ENCODE measurements at regions not wholly inside any gene's neighbourhood (a gene's known extent, or its start where the extent isn't known, plus 50 kb on each side); places are given as distances from the start of the nearest gene placed in this dataset.

- ChIA-PET CTCF (no interaction called here), POLR2A (interaction anchor here (0.6 kb wide), 1 partner anchor 91 kb away, joined by 4 read pairs; no protein-coding TSS in a partner anchor)
- no peak for DNase-seq
- Histone ChIP-seq H3K4me1 (ENCODE audit: control extremely low read depth in 1 of 4, control insufficient read depth in 4 of 4, insufficient read depth in 4 of 4, low read length in 3 of 4) (peaks cover 0 to 16% (median 1%) of the 10 kb centered on the region in 4 experiments), H3K27me3 (replicated peaks in 2 of 5; ENCODE audit: control insufficient read depth in 4 of 5, insufficient read depth in 5 of 5, low read length in 4 of 5) (no peaks in the 10 kb centered on the region), H3K4me3 (ENCODE audit: control insufficient read depth in 1 of 7, extremely low read depth in 1 of 7, insufficient read depth in 4 of 7, low read depth in 2 of 7, low read length in 6 of 7) (no peak overlapping the region), H3K36me3 (ENCODE audit: control insufficient read depth in 4 of 4, insufficient read depth in 4 of 4, low read length in 3 of 4) (no peaks in the 10 kb centered on the region), H3K9me3 (ENCODE audit: control extremely low read depth in 1 of 5, control insufficient read depth in 4 of 5, insufficient read depth in 2 of 5, low read depth in 1 of 5, low read length in 4 of 5) (no peaks in the 10 kb centered on the region), H3K27ac (ENCODE audit: insufficient read depth in 1 of 2, low read depth in 1 of 2, low read length in 2 of 2, poor library complexity in 1 of 2, severe bottlenecking in 2 of 2) (no peak overlapping the region)
- 100% methylated on average over 1 of the region's 3 CpGs for WGBS (ENCODE audit: insufficient coverage)
Measured at GRCh38 chr7:18166002-18166401, 138.4 kb upstream of the PRPS1L1 start.

DNA sequence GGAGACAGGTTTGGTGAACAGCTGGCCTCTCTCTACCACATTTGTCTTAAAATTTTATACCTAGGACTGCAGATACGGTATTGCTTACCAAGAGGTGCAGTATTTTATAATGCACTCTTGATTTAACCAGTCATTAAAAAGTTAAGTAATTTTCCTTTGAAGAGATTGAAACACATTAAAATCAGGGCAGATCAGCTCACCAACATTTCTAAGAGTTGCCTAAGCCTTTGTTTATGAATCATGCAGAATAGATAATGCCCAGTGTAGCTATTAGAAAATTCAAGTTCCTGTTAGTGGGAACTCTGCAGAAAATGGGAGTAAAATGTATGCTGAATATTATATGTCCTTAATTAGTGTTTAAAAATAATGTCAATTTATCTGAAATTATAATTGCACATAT, 140.2 kb upstream of the PRPS1L1 start:
- ChIA-PET POLR2A (no interaction called here), CTCF (no interaction called here)
- Histone ChIP-seq H3K27me3 (replicated peaks in 2 of 5; ENCODE audit: control insufficient read depth in 4 of 5, insufficient read depth in 5 of 5, low read length in 4 of 5) (no peaks in the 10 kb centered on the region), H3K9me3 (ENCODE audit: control extremely low read depth in 1 of 5, control insufficient read depth in 4 of 5, insufficient read depth in 2 of 5, low read depth in 1 of 5, low read length in 4 of 5) (no peaks in the 10 kb centered on the region), H3K4me1 (ENCODE audit: control extremely low read depth in 1 of 4, control insufficient read depth in 4 of 4, insufficient read depth in 4 of 4, low read length in 3 of 4) (peaks cover 0 to 3% (median 0%) of the 10 kb centered on the region in 4 experiments), H3K27ac (ENCODE audit: insufficient read depth in 1 of 2, low read depth in 1 of 2, low read length in 2 of 2, poor library complexity in 1 of 2, severe bottlenecking in 2 of 2) (no peak overlapping the region), H3K4me3 (ENCODE audit: control insufficient read depth in 1 of 7, extremely low read depth in 1 of 7, insufficient read depth in 4 of 7, low read depth in 2 of 7, low read length in 6 of 7) (no peak overlapping the region), H3K36me3 (ENCODE audit: control insufficient read depth in 4 of 4, insufficient read depth in 4 of 4, low read length in 3 of 4) (no peaks in the 10 kb centered on the region)
- no CpG with 5 or more reads among the region's 1 CpG for WGBS (ENCODE audit: insufficient coverage)
- DNase-seq = no peak

DNA sequence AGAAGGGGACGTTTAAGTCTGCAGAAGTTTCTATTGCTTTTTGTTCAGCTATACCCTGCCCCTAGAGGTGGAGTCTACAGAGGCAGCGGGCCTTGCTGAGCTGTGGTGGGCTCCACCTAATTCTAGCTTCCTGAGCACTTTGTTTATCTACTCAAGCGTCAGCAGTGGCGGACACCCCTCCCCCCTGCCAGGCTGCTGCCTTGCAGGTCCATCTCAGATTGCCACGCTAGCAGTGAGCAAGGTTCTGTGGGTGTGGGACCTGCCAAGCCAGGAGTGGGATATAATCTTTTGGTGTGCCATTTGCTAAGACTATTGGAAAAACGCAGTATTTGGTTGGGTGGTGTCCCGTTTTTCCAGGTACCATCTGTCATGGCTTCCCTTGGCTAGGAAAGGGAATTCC, 147.3 kb upstream of the PRPS1L1 start:
- POLR2A ChIA-PET = no interaction called here
- Histone ChIP-seq H3K27ac (ENCODE audit: insufficient read depth in 1 of 2, low read depth in 1 of 2, low read length in 2 of 2, poor library complexity in 1 of 2, severe bottlenecking in 2 of 2) (no peak overlapping the region), H3K4me1 (ENCODE audit: control extremely low read depth in 1 of 4, control insufficient read depth in 4 of 4, insufficient read depth in 4 of 4, low read length in 3 of 4) (peaks cover 6 to 28% (median 20%) of the 10 kb centered on the region in 4 experiments), H3K27me3 (replicated peaks in 2 of 5; ENCODE audit: control insufficient read depth in 4 of 5, insufficient read depth in 5 of 5, low read length in 4 of 5) (no peaks in the 10 kb centered on the region), H3K4me3 (ENCODE audit: control insufficient read depth in 1 of 7, extremely low read depth in 1 of 7, insufficient read depth in 4 of 7, low read depth in 2 of 7, low read length in 6 of 7) (no peak overlapping the region), H3K36me3 (ENCODE audit: control insufficient read depth in 4 of 4, insufficient read depth in 4 of 4, low read length in 3 of 4) (no peaks in the 10 kb centered on the region), H3K9me3 (ENCODE audit: control extremely low read depth in 1 of 5, control insufficient read depth in 4 of 5, insufficient read depth in 2 of 5, low read depth in 1 of 5, low read length in 4 of 5) (peaks cover 0 to 3% (median 0%) of the 10 kb centered on the region in 5 experiments)
- WGBS (ENCODE audit: insufficient coverage) = 79% methylated on average over 3 of the region's 7 CpGs
- CTCF ChIA-PET = interaction anchor here (1.3 kb wide), 1 partner anchor 16 kb away, joined by 3 read pairs; no protein-coding TSS in a partner anchor
- DNase-seq = peak in 1 of 3 donors; percentile 31

GRCh38 chr7:18175801-18176450, 148.3 kb upstream of the PRPS1L1 start:
- 48% methylated on average over 2 of the region's 2 CpGs for WGBS (ENCODE audit: insufficient coverage)
- CTCF ChIA-PET = interaction anchor here (1.3 kb wide), 1 partner anchor 15 kb away, joined by 3 read pairs; no protein-coding TSS in a partner anchor
- peaks cover 0 to 3% (median 0%) of the 10 kb centered on the region in 5 experiments for H3K9me3 ChIP-seq (ENCODE audit: control extremely low read depth in 1 of 5, control insufficient read depth in 4 of 5, insufficient read depth in 2 of 5, low read depth in 1 of 5, low read length in 4 of 5)
- H3K4me1 ChIP-seq (ENCODE audit: control extremely low read depth in 1 of 4, control insufficient read depth in 4 of 4, insufficient read depth in 4 of 4, low read length in 3 of 4) = peaks cover 6 to 36% (median 24%) of the 10 kb centered on the region in 4 experiments
- no peak overlapping the region for H3K27ac ChIP-seq (ENCODE audit: insufficient read depth in 1 of 2, low read depth in 1 of 2, low read length in 2 of 2, poor library complexity in 1 of 2, severe bottlenecking in 2 of 2)
- no peak overlapping the region for H3K4me3 ChIP-seq (ENCODE audit: control insufficient read depth in 1 of 7, extremely low read depth in 1 of 7, insufficient read depth in 4 of 7, low read depth in 2 of 7, low read length in 6 of 7)
- H3K36me3 ChIP-seq (ENCODE audit: control insufficient read depth in 4 of 4, insufficient read depth in 4 of 4, low read length in 3 of 4) = no peaks in the 10 kb centered on the region
- H3K27me3 ChIP-seq (replicated peaks in 2 of 5; ENCODE audit: control insufficient read depth in 4 of 5, insufficient read depth in 5 of 5, low read length in 4 of 5) = no peaks in the 10 kb centered on the region
- POLR2A ChIA-PET = no interaction called here
- DNase-seq = no peak

DNA sequence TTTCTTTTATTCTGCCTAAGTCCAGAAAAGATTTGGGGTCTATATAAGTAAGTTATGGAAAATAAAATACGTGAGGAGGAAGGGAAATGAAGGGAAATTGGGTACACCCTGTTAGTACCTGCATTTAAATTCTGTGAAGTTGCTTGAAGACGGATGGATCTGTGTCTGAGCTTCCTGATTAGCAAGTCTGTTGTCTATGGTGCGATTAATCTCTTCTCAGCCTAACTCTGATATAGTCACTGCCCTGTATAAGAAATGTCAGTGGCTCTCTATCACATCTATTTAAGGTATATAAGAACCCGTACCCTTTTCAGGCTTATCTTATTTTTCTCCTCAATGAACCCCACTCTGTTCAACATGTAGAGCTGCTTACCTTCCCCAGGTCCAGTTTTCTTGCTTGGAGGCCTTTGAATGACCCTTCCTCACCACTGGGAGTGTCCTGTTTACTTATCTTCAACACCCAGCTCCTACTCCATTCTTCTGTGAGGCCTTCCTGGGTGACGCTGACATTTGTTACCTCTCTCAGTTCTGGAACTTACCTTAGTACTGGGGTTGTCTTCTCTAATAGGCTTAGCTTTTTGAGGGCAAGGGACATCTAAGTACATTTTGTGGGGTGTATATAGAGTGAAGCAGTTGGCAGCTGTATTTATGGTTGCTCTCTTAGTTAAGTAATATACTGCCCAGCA, 149.6 kb upstream of the PRPS1L1 start:
- Histone ChIP-seq H3K4me3 (ENCODE audit: control insufficient read depth in 1 of 7, extremely low read depth in 1 of 7, insufficient read depth in 4 of 7, low read depth in 2 of 7, low read length in 6 of 7) (no peak overlapping the region), H3K4me1 (ENCODE audit: control extremely low read depth in 1 of 4, control insufficient read depth in 4 of 4, insufficient read depth in 4 of 4, low read length in 3 of 4) (peaks cover 6 to 38% (median 24%) of the 10 kb centered on the region in 4 experiments), H3K9me3 (ENCODE audit: control extremely low read depth in 1 of 5, control insufficient read depth in 4 of 5, insufficient read depth in 2 of 5, low read depth in 1 of 5, low read length in 4 of 5) (peaks cover 0 to 3% (median 0%) of the 10 kb centered on the region in 5 experiments), H3K36me3 (ENCODE audit: control insufficient read depth in 4 of 4, insufficient read depth in 4 of 4, low read length in 3 of 4) (no peaks in the 10 kb centered on the region), H3K27me3 (replicated peaks in 2 of 5; ENCODE audit: control insufficient read depth in 4 of 5, insufficient read depth in 5 of 5, low read length in 4 of 5) (no peaks in the 10 kb centered on the region), H3K27ac (ENCODE audit: insufficient read depth in 1 of 2, low read depth in 1 of 2, low read length in 2 of 2, poor library complexity in 1 of 2, severe bottlenecking in 2 of 2) (peak overlapping the region in 1 of 2 experiments; percentile 62)
- 100% methylated on average over 3 of the region's 5 CpGs for WGBS (ENCODE audit: insufficient coverage)
- POLR2A ChIA-PET = no interaction called here
- CTCF ChIA-PET = no interaction called here
- no peak for DNase-seq

- peaks cover 6 to 38% (median 24%) of the 10 kb centered on the region in 4 experiments for H3K4me1 ChIP-seq (ENCODE audit: control extremely low read depth in 1 of 4, control insufficient read depth in 4 of 4, insufficient read depth in 4 of 4, low read length in 3 of 4)
- peaks cover 0 to 3% (median 0%) of the 10 kb centered on the region in 5 experiments for H3K9me3 ChIP-seq (ENCODE audit: control extremely low read depth in 1 of 5, control insufficient read depth in 4 of 5, insufficient read depth in 2 of 5, low read depth in 1 of 5, low read length in 4 of 5)
- peak overlapping the region in 2 of 7 experiments; percentile 20 to 36 for H3K4me3 ChIP-seq (ENCODE audit: control insufficient read depth in 1 of 7, extremely low read depth in 1 of 7, insufficient read depth in 4 of 7, low read depth in 2 of 7, low read length in 6 of 7)
- no peaks in the 10 kb centered on the region for H3K27me3 ChIP-seq (replicated peaks in 2 of 5; ENCODE audit: control insufficient read depth in 4 of 5, insufficient read depth in 5 of 5, low read length in 4 of 5)
- ChIA-PET CTCF (no interaction called here), POLR2A (no interaction called here)
- WGBS (ENCODE audit: insufficient coverage) = 11% methylated on average over 4 of the region's 7 CpGs
- peak overlapping the region in 1 of 2 experiments; percentile 62 for H3K27ac ChIP-seq (ENCODE audit: insufficient read depth in 1 of 2, low read depth in 1 of 2, low read length in 2 of 2, poor library complexity in 1 of 2, severe bottlenecking in 2 of 2)
- no peaks in the 10 kb centered on the region for H3K36me3 ChIP-seq (ENCODE audit: control insufficient read depth in 4 of 4, insufficient read depth in 4 of 4, low read length in 3 of 4)
- peak; percentile 51 to 92 (median 85) for DNase-seq
Measured at GRCh38 chr7:18177815-18178660, 150.4 kb upstream of the PRPS1L1 start.

Data from common myeloid progenitor, CD34-positive (primary cell).